ENCODE measurements at regions not wholly inside any gene's neighbourhood (a gene's known extent, or its start where the extent isn't known, plus 50 kb on each side); places are given as distances from the start of the nearest gene placed in this dataset.

GRCh38 chr2:41634686-41635085 lies 413.1 kb upstream of the PKDCC start:
- TF ChIP-seq CTCF (conservative IDR thresholded peaks at IDR 0.05 in 1 of 2, IDR thresholded peaks at IDR 0.05 in 1 of 2; ENCODE audit: low read depth in 1 of 2, low read length in 2 of 2) (no peak), EZH2 (IDR thresholded peaks at IDR 0.05; ENCODE audit: low read length, missing control alignments) (no peak)

Measured in fibroblast of lung (primary cell).